Esophagus squamous epithelium (tissue), 4 donors: ENCODE measurements at regions not wholly inside any gene's neighbourhood (a gene's known extent, or its start where the extent isn't known, plus 50 kb on each side); places are given as distances from the start of the nearest gene placed in this dataset.

Source experiments
- CTCF ChIP-seq, 6 experiments: fragments of 450-650 bp in 4 of 6; fragments of 200-600 bp in 2 of 6; sonication (generic) in 2 of 6; IDR thresholded peaks; one replicate each; pipeline ENCODE4 v1.5.1; 2016 to 2019; ENCODE audit warnings: antibody characterized with exemption in 6 of 6, mild to moderate bottlenecking in 4 of 6, moderate library complexity in 4 of 6
- POLR2A ChIP-seq, 4 donors: fragments of 450-650 bp; IDR thresholded peaks; one replicate each; pipeline ENCODE4 v1.6.1; 2017; ENCODE audit warnings: antibody characterized with exemption in 4 of 4, mild to moderate bottlenecking in 4 of 4, moderate library complexity in 3 of 4

DNA sequence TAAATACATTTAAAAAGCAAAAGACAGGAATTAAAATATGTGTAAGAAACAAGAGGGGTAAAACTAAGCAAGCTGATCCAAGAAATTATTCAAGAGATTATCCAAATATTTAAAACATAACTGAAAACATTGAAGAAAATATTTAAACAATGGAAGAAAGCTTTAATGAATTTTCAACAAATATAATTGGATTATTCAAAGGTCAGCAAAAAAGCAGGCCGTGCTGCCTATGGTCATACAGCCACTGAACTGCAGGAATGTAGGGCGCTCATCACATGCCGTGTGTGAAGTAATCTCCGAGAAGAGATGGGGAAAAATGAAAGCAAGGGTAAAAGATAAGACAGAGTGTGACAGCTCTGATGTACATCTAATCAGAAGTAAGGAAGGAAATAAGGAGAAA, 1195.4 kb upstream of the EYS start:
- TF ChIP-seq CTCF (IDR thresholded peaks at IDR 0.05) (no peak), POLR2A (IDR thresholded peaks at IDR 0.05) (no peak)
